ENCODE measurements at regions not wholly inside any gene's neighbourhood (a gene's known extent, or its start where the extent isn't known, plus 50 kb on each side); places are given as distances from the start of the nearest gene placed in this dataset.

DNA sequence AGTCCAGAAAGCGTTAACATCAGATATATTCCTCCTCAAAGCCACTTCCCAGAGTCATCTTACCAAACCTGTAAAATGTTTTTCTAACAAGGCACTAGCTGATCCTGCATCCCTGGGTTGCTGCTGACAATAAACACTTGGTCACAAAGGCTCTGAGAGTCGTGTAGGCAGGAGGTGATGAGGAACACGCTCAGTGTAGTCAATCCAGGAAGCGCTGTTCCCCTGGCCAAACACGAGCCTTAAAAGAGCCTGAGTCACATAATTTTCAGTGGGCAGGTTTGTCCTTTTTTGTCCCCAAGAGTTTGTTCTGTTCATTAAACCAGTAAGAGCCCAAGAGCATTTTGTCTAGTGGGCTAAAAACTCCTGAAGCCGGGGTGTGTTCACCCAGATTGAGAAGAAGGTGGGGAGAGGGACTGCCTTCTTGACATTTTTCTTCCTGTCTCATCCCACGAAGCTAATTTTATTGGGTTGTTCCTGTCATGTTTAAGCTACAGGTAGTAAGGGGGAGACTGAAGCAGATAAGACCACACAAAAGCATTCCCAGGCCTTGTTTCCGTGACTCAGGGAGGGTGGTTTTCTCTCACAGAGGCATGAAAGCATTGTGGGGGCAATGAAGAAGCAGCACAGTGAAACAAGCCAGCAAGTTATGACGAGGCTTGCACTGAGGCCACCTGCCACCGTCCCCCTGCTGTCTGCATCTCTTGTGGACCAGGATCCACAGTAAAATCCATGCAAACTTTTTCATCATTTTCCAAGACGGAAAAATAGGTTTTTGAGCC, 73.7 kb downstream of the FOXB1 start:
- Histone ChIP-seq H3K27ac (ENCODE audit: low read length) (no peak overlapping the region), H3K9ac (ENCODE audit: low read length) (peak overlapping the region; percentile 34), H3K9me3 (ENCODE audit: control insufficient read depth, low read depth, low read length) (no peaks in the 10 kb centered on the region), H3K36me3 (ENCODE audit: control insufficient read depth, low read depth, low read length) (no peaks in the 10 kb centered on the region), H3K27me3 (ENCODE audit: control insufficient read depth, insufficient read depth, low read length) (no peaks in the 10 kb centered on the region), H3K4me1 (ENCODE audit: control insufficient read depth, low read depth, low read length) (peaks cover 47% of the 10 kb centered on the region), H3K4me3 (ENCODE audit: low read length) (no peak overlapping the region)

- no peak overlapping the region for H3K4me3 ChIP-seq (ENCODE audit: low read length)
- peaks cover 47% of the 10 kb centered on the region for H3K4me1 ChIP-seq (ENCODE audit: control insufficient read depth, low read depth, low read length)
- no peak overlapping the region for H3K27ac ChIP-seq (ENCODE audit: low read length)
- H3K36me3 ChIP-seq (ENCODE audit: control insufficient read depth, low read depth, low read length) = no peaks in the 10 kb centered on the region
- no peak overlapping the region for H3K9ac ChIP-seq (ENCODE audit: low read length)
- no peaks in the 10 kb centered on the region for H3K27me3 ChIP-seq (ENCODE audit: control insufficient read depth, insufficient read depth, low read length)
- no peaks in the 10 kb centered on the region for H3K9me3 ChIP-seq (ENCODE audit: control insufficient read depth, low read depth, low read length)
Measured at GRCh38 chr15:60079210-60079609, 75.1 kb downstream of the FOXB1 start.

DNA sequence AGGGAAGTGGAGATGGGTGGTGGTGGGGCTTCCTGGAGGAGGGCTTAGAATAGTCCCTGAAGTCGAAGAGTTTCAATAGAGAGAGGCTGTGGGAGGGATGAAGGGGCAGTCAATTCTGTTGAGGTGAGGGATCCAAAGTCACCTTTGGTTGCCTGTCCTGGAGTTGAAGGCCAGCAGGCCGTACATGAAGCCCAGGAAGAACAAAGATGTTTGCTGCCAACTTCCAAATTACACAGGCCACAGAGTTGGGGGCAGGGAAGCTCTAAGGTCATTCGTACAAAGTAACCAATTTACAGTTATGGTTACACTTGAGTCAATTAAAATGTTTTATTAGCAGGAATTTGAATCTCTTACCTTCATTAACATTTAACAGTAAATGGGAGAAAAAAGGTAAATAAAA, 77.9 kb downstream of the FOXB1 start:
- H3K27me3 ChIP-seq (ENCODE audit: control insufficient read depth, insufficient read depth, low read length) = no peaks in the 10 kb centered on the region
- no peak overlapping the region for H3K27ac ChIP-seq (ENCODE audit: low read length)
- H3K4me1 ChIP-seq (ENCODE audit: control insufficient read depth, low read depth, low read length) = peaks cover 20% of the 10 kb centered on the region
- no peaks in the 10 kb centered on the region for H3K36me3 ChIP-seq (ENCODE audit: control insufficient read depth, low read depth, low read length)
- no peak overlapping the region for H3K9ac ChIP-seq (ENCODE audit: low read length)
- no peak overlapping the region for H3K4me3 ChIP-seq (ENCODE audit: low read length)
- no peaks in the 10 kb centered on the region for H3K9me3 ChIP-seq (ENCODE audit: control insufficient read depth, low read depth, low read length)

- no peak overlapping the region for H3K4me3 ChIP-seq (ENCODE audit: low read length)
- peaks cover 6% of the 10 kb centered on the region for H3K4me1 ChIP-seq (ENCODE audit: control insufficient read depth, low read depth, low read length)
Measured at GRCh38 chr15:60083318-60083717, 79.2 kb downstream of the FOXB1 start.

DNA sequence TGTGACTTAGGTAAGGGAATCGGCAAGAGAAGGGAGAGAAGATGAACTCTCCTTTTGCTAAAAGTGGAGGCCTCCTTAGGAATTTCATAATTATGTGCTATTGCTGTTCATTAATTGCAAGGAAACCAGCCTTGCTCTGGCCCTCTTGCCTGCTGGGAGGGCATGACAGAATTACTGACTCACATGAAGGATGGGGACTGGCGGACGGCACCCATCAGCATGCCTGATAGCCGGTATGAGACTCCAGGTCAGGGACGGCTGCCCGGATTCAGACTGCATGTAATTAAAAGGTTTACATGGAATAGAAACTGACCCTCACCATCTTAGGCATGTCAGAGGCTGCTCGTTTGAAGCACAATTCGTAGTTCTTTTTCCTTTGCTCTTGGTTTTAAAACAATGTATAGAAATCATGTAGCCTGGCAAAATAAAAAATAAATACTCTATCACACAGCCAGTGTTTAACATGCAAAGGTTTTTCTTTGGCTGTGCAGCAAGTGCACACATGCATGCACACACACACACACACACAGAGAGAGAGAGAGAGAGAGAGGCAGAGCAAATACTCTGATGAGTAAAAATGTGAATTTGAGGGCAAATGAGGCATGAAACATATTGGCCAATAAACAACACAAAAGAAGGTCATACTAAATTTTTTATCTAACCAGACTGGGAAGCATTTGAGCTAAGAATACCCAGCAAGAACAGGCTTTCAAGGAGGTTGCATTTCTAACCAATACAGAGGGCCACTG, 82.7 kb downstream of the FOXB1 start:
- no peaks in the 10 kb centered on the region for H3K9me3 ChIP-seq (ENCODE audit: control insufficient read depth, low read depth, low read length)
- H3K27ac ChIP-seq (ENCODE audit: low read length) = no peak overlapping the region
- no peak overlapping the region for H3K9ac ChIP-seq (ENCODE audit: low read length)
- no peak overlapping the region for H3K4me3 ChIP-seq (ENCODE audit: low read length)
- H3K27me3 ChIP-seq (ENCODE audit: control insufficient read depth, insufficient read depth, low read length) = no peaks in the 10 kb centered on the region
- no peaks in the 10 kb centered on the region for H3K4me1 ChIP-seq (ENCODE audit: control insufficient read depth, low read depth, low read length)
- no peaks in the 10 kb centered on the region for H3K36me3 ChIP-seq (ENCODE audit: control insufficient read depth, low read depth, low read length)

More at GRCh38 chr15:60083318-60083717, 79.2 kb downstream of the FOXB1 start:
- H3K9me3 ChIP-seq (ENCODE audit: control insufficient read depth, low read depth, low read length) = no peaks in the 10 kb centered on the region
- H3K27me3 ChIP-seq (ENCODE audit: control insufficient read depth, insufficient read depth, low read length) = no peaks in the 10 kb centered on the region
- no peaks in the 10 kb centered on the region for H3K36me3 ChIP-seq (ENCODE audit: control insufficient read depth, low read depth, low read length)
- H3K9ac ChIP-seq (ENCODE audit: low read length) = no peak overlapping the region
- no peak overlapping the region for H3K27ac ChIP-seq (ENCODE audit: low read length)

- Histone ChIP-seq H3K4me3 (ENCODE audit: low read length) (no peak overlapping the region), H3K4me1 (ENCODE audit: control insufficient read depth, low read depth, low read length) (no peaks in the 10 kb centered on the region), H3K9me3 (ENCODE audit: control insufficient read depth, low read depth, low read length) (no peaks in the 10 kb centered on the region), H3K9ac (ENCODE audit: low read length) (no peak overlapping the region), H3K36me3 (ENCODE audit: control insufficient read depth, low read depth, low read length) (no peaks in the 10 kb centered on the region), H3K27ac (ENCODE audit: low read length) (no peak overlapping the region), H3K27me3 (ENCODE audit: control insufficient read depth, insufficient read depth, low read length) (no peaks in the 10 kb centered on the region)
Measured at GRCh38 chr15:60087561-60087960, 83.5 kb downstream of the FOXB1 start.

- H3K27ac ChIP-seq (ENCODE audit: low read length) = no peak overlapping the region
Measured at GRCh38 chr15:60090747-60091146, 86.6 kb downstream of the FOXB1 start.

DNA sequence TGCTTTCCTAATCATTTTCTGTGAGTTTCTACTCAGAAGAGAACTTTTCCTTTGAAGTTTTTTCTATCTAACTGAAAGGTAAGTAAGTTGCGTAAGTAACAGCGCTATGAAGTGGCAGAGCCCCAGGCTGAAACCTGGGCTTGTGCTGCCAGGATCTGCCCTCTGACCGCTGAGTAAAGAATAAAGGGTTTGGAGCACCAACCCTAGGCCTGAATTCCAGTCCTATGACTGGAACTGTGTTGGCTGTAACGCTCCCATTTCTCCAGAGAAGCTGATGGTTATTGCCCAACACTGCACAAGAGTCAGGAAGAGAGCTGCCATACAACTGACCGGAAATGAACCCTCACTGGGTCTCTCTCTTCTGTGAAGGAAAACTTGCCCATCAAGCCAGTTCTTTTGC, 87.0 kb downstream of the FOXB1 start:
- H3K4me3 ChIP-seq (ENCODE audit: low read length) = no peak overlapping the region
- no peaks in the 10 kb centered on the region for H3K27me3 ChIP-seq (ENCODE audit: control insufficient read depth, insufficient read depth, low read length)
- no peaks in the 10 kb centered on the region for H3K4me1 ChIP-seq (ENCODE audit: control insufficient read depth, low read depth, low read length)
- no peaks in the 10 kb centered on the region for H3K36me3 ChIP-seq (ENCODE audit: control insufficient read depth, low read depth, low read length)
- H3K9me3 ChIP-seq (ENCODE audit: control insufficient read depth, low read depth, low read length) = no peaks in the 10 kb centered on the region
- H3K27ac ChIP-seq (ENCODE audit: low read length) = no peak overlapping the region
- no peak overlapping the region for H3K9ac ChIP-seq (ENCODE audit: low read length)

More at GRCh38 chr15:60090747-60091146, 86.6 kb downstream of the FOXB1 start:
- Histone ChIP-seq H3K4me1 (ENCODE audit: control insufficient read depth, low read depth, low read length) (no peaks in the 10 kb centered on the region), H3K9me3 (ENCODE audit: control insufficient read depth, low read depth, low read length) (no peaks in the 10 kb centered on the region), H3K36me3 (ENCODE audit: control insufficient read depth, low read depth, low read length) (no peaks in the 10 kb centered on the region), H3K4me3 (ENCODE audit: low read length) (no peak overlapping the region), H3K27me3 (ENCODE audit: control insufficient read depth, insufficient read depth, low read length) (no peaks in the 10 kb centered on the region), H3K9ac (ENCODE audit: low read length) (no peak overlapping the region)

DNA sequence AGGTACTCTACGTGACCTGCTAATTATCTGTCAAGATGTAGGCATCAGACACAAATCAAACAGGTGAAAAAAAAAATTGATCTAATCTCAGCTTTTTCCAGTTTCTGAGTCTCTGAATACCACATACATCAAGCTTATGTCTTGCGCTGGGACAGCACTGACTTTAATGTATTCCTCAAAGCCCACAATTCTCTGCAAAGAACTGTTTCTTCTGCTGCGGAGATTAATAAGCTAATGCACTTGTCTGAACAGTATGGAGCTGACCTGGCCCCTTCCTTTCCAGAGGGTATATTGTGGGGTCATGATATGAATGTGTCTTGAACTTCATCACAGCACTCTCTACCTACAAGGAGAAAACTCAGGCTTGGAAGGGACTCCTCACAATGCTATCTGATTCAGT, 87.8 kb downstream of the FOXB1 start:
- Histone ChIP-seq H3K27ac (ENCODE audit: low read length) (no peak overlapping the region), H3K9me3 (ENCODE audit: control insufficient read depth, low read depth, low read length) (no peaks in the 10 kb centered on the region), H3K4me1 (ENCODE audit: control insufficient read depth, low read depth, low read length) (no peaks in the 10 kb centered on the region), H3K9ac (ENCODE audit: low read length) (no peak overlapping the region), H3K27me3 (ENCODE audit: control insufficient read depth, insufficient read depth, low read length) (no peaks in the 10 kb centered on the region), H3K36me3 (ENCODE audit: control insufficient read depth, low read depth, low read length) (no peaks in the 10 kb centered on the region), H3K4me3 (ENCODE audit: low read length) (no peak overlapping the region)

GRCh38 chr15:60093273-60094067, 89.4 kb downstream of the FOXB1 start:
- no peaks in the 10 kb centered on the region for H3K9me3 ChIP-seq (ENCODE audit: control insufficient read depth, low read depth, low read length)
- no peaks in the 10 kb centered on the region for H3K27me3 ChIP-seq (ENCODE audit: control insufficient read depth, insufficient read depth, low read length)
- H3K4me3 ChIP-seq (ENCODE audit: low read length) = no peak overlapping the region
- no peaks in the 10 kb centered on the region for H3K36me3 ChIP-seq (ENCODE audit: control insufficient read depth, low read depth, low read length)
- no peak overlapping the region for H3K9ac ChIP-seq (ENCODE audit: low read length)
- no peak overlapping the region for H3K27ac ChIP-seq (ENCODE audit: low read length)
- H3K4me1 ChIP-seq (ENCODE audit: control insufficient read depth, low read depth, low read length) = no peaks in the 10 kb centered on the region

- Histone ChIP-seq H3K36me3 (ENCODE audit: control insufficient read depth, low read depth, low read length) (no peaks in the 10 kb centered on the region), H3K9ac (ENCODE audit: low read length) (no peak overlapping the region), H3K27ac (ENCODE audit: low read length) (no peak overlapping the region), H3K27me3 (ENCODE audit: control insufficient read depth, insufficient read depth, low read length) (no peaks in the 10 kb centered on the region), H3K4me3 (ENCODE audit: low read length) (no peak overlapping the region), H3K9me3 (ENCODE audit: control insufficient read depth, low read depth, low read length) (no peaks in the 10 kb centered on the region), H3K4me1 (ENCODE audit: control insufficient read depth, low read depth, low read length) (no peaks in the 10 kb centered on the region)
Measured at GRCh38 chr15:60095711-60096110, 91.6 kb downstream of the FOXB1 start.
